Thoracic aorta (tissue), 2 donors: ENCODE measurements at regions not wholly inside any gene's neighbourhood (a gene's known extent, or its start where the extent isn't known, plus 50 kb on each side); places are given as distances from the start of the nearest gene placed in this dataset.

ENCODE experiments used
- ATAC-seq: fragments of 150-250 bp; one replicate; pipeline ENCODE4 v1.8.0; 2017; ENCODE audit warnings: low read depth; ENCODE audit not compliant: insufficient number of reproducible peaks, low FRiP score
- DNase-seq: peaks from one replicate; pipeline ENCODE4 v3.0.0-alpha.2; 2020; ENCODE audit warnings: low spot score
- H3K27ac ChIP-seq, 2 donors: fragments of 200-600 bp; sonication (generic); 1 replicate in 1 of 2; 2 replicates in 1 of 2; pipeline ENCODE4 v1.5.1; 2016; ENCODE audit warnings: mild to moderate bottlenecking in 2 of 2, moderate library complexity in 2 of 2
- H3K27me3 ChIP-seq: fragments of 200-600 bp; sonication (generic); replicated peaks from 2 replicates; pipeline ENCODE4 v1.6.0; 2016; ENCODE audit warnings: mild to moderate bottlenecking; ENCODE audit not compliant: insufficient read depth
- H3K36me3 ChIP-seq: fragments of 200-600 bp; sonication (generic); one replicate; pipeline ENCODE4 v1.5.1; 2016
- H3K4me1 ChIP-seq, 2 donors: fragments of 200-600 bp; sonication (generic); 1 replicate in 1 of 2; 2 replicates in 1 of 2; pipeline versions ENCODE4 v1.5.1 to v1.6.0; 2016; ENCODE audit warnings: low read depth in 2 of 2, mild to moderate bottlenecking in 1 of 2; ENCODE audit not compliant: control insufficient read depth in 1 of 2
- H3K4me3 ChIP-seq: fragments of 200-600 bp; sonication (generic); 2 replicates; pipeline ENCODE4 v1.5.1; 2016; ENCODE audit warnings: mild to moderate bottlenecking
- H3K9me3 ChIP-seq: fragments of 200-600 bp; sonication (generic); 2 replicates; pipeline ENCODE4 v1.5.1; 2016
- CTCF ChIP-seq: fragments of 200-600 bp; sonication (generic); IDR thresholded peaks from one replicate; pipeline ENCODE4 v1.5.1; 2019; ENCODE audit warnings: antibody characterized with exemption

GRCh38 chr17:77358801-77359200 lies 218.0 kb downstream of the SEC14L1 start:
- H3K27me3 ChIP-seq, result no peaks in the 10 kb centered on the region
- no peak overlapping the region for H3K4me3 ChIP-seq
- DNase-seq (no peak), ATAC-seq (no peak)
- H3K36me3 ChIP-seq, result no peaks in the 10 kb centered on the region
- H3K27ac ChIP-seq, result no peak overlapping the region
- H3K4me1 ChIP-seq, result peaks cover 3 to 10% of the 10 kb centered on the region in 2 donors
- no peaks in the 10 kb centered on the region for H3K9me3 ChIP-seq
- TF ChIP-seq CTCF, result no peak

GRCh38 chr17:77359236-77359635 lies 218.5 kb downstream of the SEC14L1 start:
- H3K27ac ChIP-seq, result no peak overlapping the region
- no peak for TF ChIP-seq CTCF
- H3K4me1 ChIP-seq, result peaks cover 7 to 14% of the 10 kb centered on the region in 2 donors
- DNase-seq, result no peak
- H3K9me3 ChIP-seq, result no peaks in the 10 kb centered on the region
- H3K4me3 ChIP-seq, result no peak overlapping the region
- no peaks in the 10 kb centered on the region for H3K27me3 ChIP-seq
- ATAC-seq, result no peak
- no peaks in the 10 kb centered on the region for H3K36me3 ChIP-seq

GRCh38 chr17:77361986-77362620 lies 221.3 kb downstream of the SEC14L1 start:
- peaks cover 24 to 37% of the 10 kb centered on the region in 2 donors for H3K4me1 ChIP-seq
- no peak overlapping the region for H3K4me3 ChIP-seq
- no peak overlapping the region for H3K27ac ChIP-seq
- H3K36me3 ChIP-seq, result no peaks in the 10 kb centered on the region
- ATAC-seq (no peak), DNase-seq (no peak)
- no peaks in the 10 kb centered on the region for H3K9me3 ChIP-seq
- H3K27me3 ChIP-seq, result no peaks in the 10 kb centered on the region
- no peak for TF ChIP-seq CTCF

GRCh38 chr17:77363821-77364361 lies 223.1 kb downstream of the SEC14L1 start:
- H3K27ac ChIP-seq, result peak overlapping the region; percentile 23 to 41
- ATAC-seq, result no peak
- no peaks in the 10 kb centered on the region for H3K27me3 ChIP-seq
- no peak overlapping the region for H3K4me3 ChIP-seq
- DNase-seq, result no peak
- H3K4me1 ChIP-seq, result peaks cover 24 to 37% of the 10 kb centered on the region in 2 donors
- H3K36me3 ChIP-seq, result no peaks in the 10 kb centered on the region
- no peaks in the 10 kb centered on the region for H3K9me3 ChIP-seq
- no peak for TF ChIP-seq CTCF

GRCh38 chr17:77364381-77364911 lies 223.7 kb downstream of the SEC14L1 start:
- peak overlapping the region; percentile 75 to 89 for H3K27ac ChIP-seq
- H3K9me3 ChIP-seq, result no peaks in the 10 kb centered on the region
- H3K4me3 ChIP-seq, result no peak overlapping the region
- no peak for ATAC-seq
- H3K4me1 ChIP-seq, result peaks cover 24 to 37% of the 10 kb centered on the region in 2 donors
- no peak for TF ChIP-seq CTCF
- H3K27me3 ChIP-seq, result no peaks in the 10 kb centered on the region
- no peak for DNase-seq
- no peaks in the 10 kb centered on the region for H3K36me3 ChIP-seq
